GM19043 (cell line): ENCODE measurements at regions not wholly inside any gene's neighbourhood (a gene's known extent, or its start where the extent isn't known, plus 50 kb on each side); places are given as distances from the start of the nearest gene placed in this dataset.

ENCODE experiments used
- ATAC-seq: cut with Tn5 transposase; IDR thresholded peaks from one replicate; pipeline ENCODE4 v1.9.1; 2021; ENCODE audit warnings: low read depth; ENCODE audit not compliant: unreplicated experiment

DNA sequence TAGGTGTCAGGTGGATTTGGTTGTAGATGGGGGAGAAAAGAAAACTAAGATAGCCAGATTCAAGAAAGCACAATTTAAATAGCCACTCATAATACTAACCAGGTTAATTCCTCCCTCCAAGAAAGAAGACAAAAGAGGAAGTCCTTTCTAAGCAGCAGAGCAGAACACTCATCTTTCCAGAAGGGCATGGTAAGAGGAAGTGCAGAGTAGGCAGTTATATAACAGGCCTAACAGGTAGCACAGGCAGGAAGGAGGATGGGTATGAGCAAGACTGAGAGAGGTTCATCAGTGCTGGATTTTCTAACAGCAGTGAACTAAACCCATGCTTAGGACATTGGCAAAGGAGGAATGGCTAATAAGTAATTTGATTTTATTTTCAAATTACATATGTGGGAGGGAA, 517.5 kb downstream of the PLPP3 start:
- ATAC-seq, result peak; percentile 76

GRCh38 chr1:56060906-56061305, 518.5 kb downstream of the PLPP3 start:
- ATAC-seq, result no peak

- ATAC-seq, result no peak
Measured at GRCh38 chr1:56057466-56058405, 521.6 kb downstream of the PLPP3 start.

DNA sequence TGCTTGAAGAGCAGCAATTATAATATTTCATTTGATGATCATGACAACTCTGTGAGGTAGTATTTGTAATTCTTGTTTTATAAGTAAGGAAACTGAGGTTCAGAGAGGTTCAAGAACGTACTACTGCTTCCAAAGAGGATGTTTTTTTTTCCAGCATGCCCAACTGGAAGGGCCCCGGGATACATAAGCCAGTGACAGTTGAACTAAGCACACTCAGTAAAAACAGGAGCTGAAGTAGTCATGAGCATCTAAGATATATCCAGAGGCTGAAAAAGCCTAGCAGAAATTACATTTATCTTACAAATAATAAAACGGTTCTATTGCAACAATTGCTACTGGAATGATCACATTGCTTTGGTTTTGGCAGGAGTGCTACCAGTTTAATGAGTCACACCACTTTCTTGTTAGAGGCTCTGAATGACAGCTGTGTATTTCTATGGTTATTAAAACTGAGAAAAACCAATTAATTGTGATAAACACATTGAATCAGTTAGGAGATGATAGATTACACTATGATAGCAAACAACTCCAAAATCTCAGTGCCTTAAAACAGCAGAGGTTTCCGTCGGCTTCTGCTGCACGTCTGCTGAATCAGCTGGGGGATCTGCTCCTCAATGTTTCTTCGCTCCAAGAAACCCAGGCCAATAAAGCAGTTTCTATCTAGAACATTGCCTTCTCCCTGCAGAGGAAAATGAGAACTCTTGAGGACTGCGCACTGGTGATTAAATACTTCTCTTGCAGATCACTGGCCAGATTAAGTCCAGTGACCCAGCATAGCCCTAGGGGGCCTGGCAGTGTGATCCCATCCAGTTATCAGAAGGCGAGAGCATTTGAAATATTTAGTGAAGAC, 522.7 kb downstream of the PLPP3 start:
- no peak for ATAC-seq

DNA sequence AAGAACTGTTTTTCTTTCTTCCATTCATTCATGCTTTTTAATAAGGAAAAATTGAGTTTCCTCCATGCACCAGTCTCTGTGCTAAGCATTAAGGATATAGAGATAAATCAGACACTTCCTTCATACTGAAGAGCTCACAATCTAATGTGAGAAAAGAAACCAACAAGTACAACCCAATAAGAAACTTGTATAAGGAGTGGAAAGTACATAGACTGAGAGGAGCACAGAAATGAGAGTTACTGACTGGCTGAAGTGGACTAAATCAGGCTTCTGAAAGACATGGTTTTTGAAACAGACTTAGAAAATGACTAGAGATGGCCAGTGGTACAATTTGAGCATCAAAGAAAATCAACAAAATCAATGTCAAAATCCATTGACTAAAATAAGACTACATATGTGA, 524.4 kb downstream of the PLPP3 start:
- ATAC-seq, result no peak

DNA sequence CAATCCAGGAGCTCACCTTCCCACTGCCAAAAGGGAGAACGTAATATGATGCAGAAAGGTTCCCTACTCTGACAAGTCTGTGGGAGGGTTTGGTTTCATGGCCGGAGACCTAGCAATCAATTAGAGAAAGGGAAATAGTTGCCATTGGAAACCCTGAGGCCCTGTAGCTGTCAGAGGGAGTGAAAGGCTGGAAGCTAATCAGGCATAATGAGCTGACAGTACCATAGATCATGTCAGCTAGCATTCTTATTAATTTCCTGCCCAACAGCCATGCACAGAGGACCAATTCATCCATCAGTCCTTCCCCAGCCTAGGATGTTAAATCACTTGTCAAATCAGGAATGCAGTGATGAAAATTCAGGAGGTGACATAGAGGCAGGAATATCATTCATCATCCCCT, 527.3 kb downstream of the PLPP3 start:
- ATAC-seq, result no peak

DNA sequence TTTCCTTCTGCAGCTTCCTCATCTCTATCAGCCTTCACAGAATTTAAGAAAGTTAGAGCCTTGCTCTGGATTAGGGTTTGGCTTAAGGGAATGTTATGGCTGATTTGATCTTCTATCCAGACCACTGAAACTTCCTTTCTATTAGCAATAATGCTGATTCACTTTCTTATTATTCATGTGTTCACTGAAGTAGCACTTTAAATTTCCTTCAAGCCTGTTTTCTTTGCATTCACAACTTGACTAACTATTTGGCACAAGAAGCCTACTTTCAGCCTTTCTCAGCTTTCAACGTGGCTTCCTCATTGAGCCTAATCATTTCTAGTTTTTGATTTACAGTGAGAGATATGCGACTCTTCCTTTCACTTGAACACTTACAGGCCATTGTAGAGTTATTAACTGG, 528.5 kb downstream of the PLPP3 start:
- ATAC-seq, result no peak

DNA sequence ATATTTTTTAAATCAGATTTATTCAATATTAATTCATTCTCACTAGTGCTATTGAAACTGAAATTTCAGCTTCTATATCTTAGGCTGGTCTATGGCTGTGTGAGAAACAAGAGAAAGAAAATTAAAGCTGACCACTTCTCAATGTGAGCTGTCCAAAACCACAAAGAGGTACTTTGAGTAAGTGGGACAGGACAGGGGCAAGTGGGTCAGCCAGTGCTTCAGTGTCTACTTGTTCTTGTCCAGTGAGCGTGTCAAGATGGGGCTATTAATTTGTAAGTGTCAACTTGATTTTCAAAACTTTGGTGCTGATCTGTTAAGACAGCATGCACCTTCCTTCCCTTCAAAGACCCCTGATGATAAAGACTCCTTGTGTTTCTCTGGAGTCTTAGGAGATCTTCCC, 533.9 kb downstream of the PLPP3 start:
- no peak for ATAC-seq

DNA sequence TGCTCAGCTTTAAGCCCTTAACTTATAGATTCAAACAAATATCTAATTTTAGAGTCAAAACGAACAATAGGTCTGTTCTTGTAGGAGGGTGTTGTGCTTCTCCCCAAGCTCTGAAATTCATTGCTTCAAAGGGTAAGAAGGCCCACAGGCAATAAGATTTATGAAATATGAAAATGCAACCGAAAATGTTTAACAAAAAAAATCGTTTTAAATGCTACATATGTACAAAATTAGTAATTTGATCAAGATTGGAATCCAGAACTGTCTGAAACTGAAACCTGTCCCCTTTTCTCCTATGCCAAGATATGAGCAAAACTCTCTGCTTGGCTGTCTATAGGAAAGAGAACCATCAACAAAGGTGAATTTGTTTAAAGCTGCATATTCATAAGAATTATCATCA, 534.3 kb downstream of the PLPP3 start:
- no peak for ATAC-seq

- ATAC-seq, result no peak
Measured at GRCh38 chr1:56036479-56036878, 542.9 kb downstream of the PLPP3 start.

- no peak for ATAC-seq
Measured at GRCh38 chr1:56034847-56035481, 544.4 kb downstream of the PLPP3 start.

DNA sequence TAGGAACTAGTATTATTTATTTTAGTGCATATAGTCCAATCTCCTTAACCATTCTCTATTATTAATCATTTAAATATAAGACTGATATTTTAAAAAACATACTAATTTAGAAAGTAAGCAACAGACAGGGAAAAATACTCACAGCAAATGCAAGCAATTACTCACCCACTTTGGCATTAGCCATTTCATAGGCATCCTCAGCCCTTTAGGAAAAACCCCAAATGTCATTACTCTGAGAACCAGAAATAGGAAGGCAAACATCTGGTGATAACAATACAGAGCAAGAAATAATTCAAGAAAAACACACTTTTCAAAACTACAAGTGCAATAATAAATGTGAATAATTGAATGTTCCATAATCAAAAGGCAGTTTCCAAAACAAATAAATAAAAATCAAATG, 545.1 kb downstream of the PLPP3 start:
- no peak for ATAC-seq

DNA sequence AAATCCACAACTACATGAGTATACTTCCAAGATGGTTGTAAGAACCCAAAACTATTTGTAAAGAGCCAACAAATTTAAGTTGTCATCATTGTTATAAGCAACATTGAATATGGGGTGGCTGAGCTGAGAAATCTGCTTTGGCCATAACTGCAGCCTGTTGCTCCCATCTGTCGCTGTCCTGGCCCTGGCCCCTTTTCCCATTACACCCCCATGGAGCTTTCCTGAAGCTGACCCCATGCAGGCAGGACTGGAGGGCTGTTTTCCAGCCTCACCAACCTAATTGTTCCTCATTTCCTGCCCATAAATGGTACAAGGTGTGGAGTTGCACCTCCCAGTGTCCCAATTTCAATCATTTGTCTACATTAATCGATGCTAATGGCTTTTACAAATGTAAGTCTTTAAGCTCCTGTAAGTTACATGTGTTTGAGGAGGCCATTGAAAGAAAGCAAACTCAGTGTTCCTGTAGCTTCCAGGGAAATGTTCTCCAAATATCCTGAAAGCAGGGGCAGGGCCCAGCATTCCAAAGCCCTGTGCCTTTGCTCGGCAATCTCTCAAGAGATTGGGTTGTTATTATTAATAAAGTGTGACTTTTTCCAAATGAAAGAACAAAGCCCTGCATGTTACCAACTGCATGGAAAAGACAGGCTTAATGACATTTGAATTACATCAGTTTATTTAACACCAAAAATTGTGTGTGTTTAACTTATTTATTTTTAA, 545.9 kb downstream of the PLPP3 start:
- no peak for ATAC-seq

GRCh38 chr1:56032096-56032676, 547.2 kb downstream of the PLPP3 start:
- no peak for ATAC-seq

GRCh38 chr1:56031001-56031400, 548.4 kb downstream of the PLPP3 start:
- ATAC-seq, result no peak

DNA sequence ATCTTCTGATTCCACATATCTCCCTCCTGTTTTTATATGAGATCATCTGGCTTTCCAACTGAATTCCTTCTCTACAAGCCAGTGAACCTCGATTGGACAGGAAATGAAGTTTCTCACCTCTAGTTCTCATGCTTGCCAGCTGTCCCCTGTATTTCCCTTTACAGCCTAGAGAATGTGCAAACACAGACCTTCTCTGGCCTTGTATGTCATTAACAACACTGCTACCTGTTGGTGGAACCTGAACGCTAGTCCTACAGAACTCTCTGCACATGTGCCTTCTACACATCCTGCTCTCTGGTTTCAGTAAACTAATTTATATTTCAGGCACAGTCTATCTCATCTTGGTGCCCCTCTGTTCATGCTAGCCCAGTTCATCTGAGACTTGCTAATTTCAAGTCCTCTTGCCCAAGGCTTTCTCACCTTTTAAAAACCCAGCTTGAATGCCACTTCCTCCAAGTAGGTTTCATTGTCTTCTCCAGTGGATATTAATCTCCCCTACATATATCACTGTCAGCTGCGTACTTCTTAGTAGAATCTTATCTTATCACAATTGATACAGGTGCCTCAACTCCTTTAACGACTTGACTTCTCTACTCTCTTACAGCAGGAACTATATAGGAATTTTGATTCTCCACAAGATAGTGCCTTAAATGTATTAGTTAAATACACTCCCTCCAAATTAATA, 549.9 kb downstream of the PLPP3 start:
- ATAC-seq, result no peak

DNA sequence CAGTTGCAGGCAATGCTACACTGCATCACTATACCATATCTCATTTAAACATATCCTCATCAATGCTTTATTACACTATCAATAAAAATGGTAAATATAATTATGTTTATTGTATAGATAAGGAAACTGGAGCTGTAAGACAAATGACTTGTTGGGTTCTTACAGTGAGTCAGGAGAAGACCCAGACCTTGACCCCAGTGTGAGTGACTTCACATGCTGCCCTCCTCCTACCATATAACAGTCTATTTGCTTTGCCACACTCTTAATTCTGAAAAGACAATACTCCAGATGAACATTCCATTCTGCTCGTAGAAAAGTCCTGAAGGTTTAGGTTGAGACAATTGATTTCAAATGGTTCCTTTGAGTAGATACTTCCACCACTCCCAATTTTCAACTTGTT, 550.5 kb downstream of the PLPP3 start:
- ATAC-seq, result no peak

GRCh38 chr1:56028244-56028643, 551.1 kb downstream of the PLPP3 start:
- ATAC-seq, result no peak

DNA sequence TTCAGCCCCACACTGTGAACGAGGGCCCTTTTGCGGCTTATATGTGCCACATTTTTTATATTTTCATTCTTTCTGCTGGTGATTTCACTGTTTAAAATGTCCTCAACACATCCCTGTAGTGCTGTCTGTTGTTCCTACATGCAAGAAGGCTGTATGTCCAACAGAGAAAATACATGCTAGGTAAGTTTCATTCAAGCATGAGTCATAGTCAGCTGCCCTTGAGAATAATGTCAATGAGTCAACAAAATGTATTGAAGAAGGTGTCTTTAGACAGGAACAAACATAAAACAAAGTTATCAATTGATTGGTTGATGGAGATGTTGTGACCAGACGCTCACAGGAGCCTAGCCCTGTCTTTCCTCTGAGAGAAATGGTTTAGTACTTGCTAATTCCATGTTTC, 553.4 kb downstream of the PLPP3 start:
- ATAC-seq, result no peak

DNA sequence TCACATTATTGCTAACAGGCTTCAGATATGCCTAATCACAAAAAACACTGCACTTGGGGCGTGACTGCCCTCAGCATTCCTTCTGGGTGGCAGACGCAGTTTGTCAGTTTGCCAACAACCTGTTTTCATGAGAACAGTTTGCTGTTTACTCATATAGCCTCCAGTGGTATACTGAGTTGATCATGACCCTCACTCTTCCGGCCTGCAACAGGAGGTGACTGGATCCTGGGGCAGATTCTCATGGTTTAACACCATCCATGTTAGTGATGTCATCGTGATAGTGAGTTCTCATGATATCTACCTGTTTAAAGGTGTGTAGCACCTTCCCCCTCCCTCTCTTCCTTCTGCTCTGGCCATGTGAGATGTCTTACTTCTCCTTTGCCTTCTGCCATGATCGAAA, 555.2 kb downstream of the PLPP3 start:
- ATAC-seq, result no peak
